ENCODE measurements at regions not wholly inside any gene's neighbourhood (a gene's known extent, or its start where the extent isn't known, plus 50 kb on each side); places are given as distances from the start of the nearest gene placed in this dataset.

- DNase-seq, result no peak
Measured at GRCh38 chr3:28835249-28835648, 445.6 kb upstream of the RBMS3 start.

- DNase-seq, result no peak
Measured at GRCh38 chr3:28835751-28836150, 445.1 kb upstream of the RBMS3 start.

GRCh38 chr3:28836199-28836598 is 444.7 kb upstream of the RBMS3 start:
- DNase-seq, result no peak

GRCh38 chr3:28840976-28841376 is 439.9 kb upstream of the RBMS3 start:
- no peak for DNase-seq

- no peak for DNase-seq
Measured at GRCh38 chr3:28841441-28841840, 439.4 kb upstream of the RBMS3 start.

- no peak for DNase-seq
Measured at GRCh38 chr3:28844298-28845005, 436.4 kb upstream of the RBMS3 start.

GRCh38 chr3:28845006-28845324 is 435.9 kb upstream of the RBMS3 start:
- DNase-seq, result no peak

- no peak for DNase-seq
Measured at GRCh38 chr3:28846971-28847478, 433.8 kb upstream of the RBMS3 start.

GRCh38 chr3:28847736-28848135 is 433.1 kb upstream of the RBMS3 start:
- DNase-seq, result no peak

- DNase-seq, result no peak
Measured at GRCh38 chr3:28850186-28850585, 430.7 kb upstream of the RBMS3 start.

- peak; percentile 18 to 25 for DNase-seq
Measured at GRCh38 chr3:28853830-28854229, 427.0 kb upstream of the RBMS3 start.

- no peak for DNase-seq
Measured at GRCh38 chr3:28856796-28857195, 424.1 kb upstream of the RBMS3 start.

- no peak for DNase-seq
Measured at GRCh38 chr3:28859897-28860296, 421.0 kb upstream of the RBMS3 start.

GRCh38 chr3:28860307-28860706 is 420.6 kb upstream of the RBMS3 start:
- peak; percentile 90 to 91 for DNase-seq

GRCh38 chr3:28863186-28863585 is 417.7 kb upstream of the RBMS3 start:
- no peak for DNase-seq

GRCh38 chr3:28867836-28868235 is 413.0 kb upstream of the RBMS3 start:
- DNase-seq, result no peak

GRCh38 chr3:28868897-28869296 is 412.0 kb upstream of the RBMS3 start:
- DNase-seq, result no peak

GRCh38 chr3:28877912-28878311 is 403.0 kb upstream of the RBMS3 start:
- no peak for DNase-seq

- DNase-seq, result no peak
Measured at GRCh38 chr3:28890373-28890772, 390.5 kb upstream of the RBMS3 start.

- no peak for DNase-seq
Measured at GRCh38 chr3:28891485-28891884, 389.4 kb upstream of the RBMS3 start.

- no peak for DNase-seq
Measured at GRCh38 chr3:28900301-28900700, 380.6 kb upstream of the RBMS3 start.

GRCh38 chr3:28901018-28901417 is 379.9 kb upstream of the RBMS3 start:
- DNase-seq, result no peak

GRCh38 chr3:28903171-28903601 is 377.7 kb upstream of the RBMS3 start:
- DNase-seq, result no peak

- DNase-seq, result no peak
Measured at GRCh38 chr3:28905798-28906197, 375.1 kb upstream of the RBMS3 start.

Data from Kasumi-1 (cell line).